PC-9 (cell line): ENCODE measurements at regions not wholly inside any gene's neighbourhood (a gene's known extent, or its start where the extent isn't known, plus 50 kb on each side); places are given as distances from the start of the nearest gene placed in this dataset.

Source experiments
- BruUV-seq: library from RNA; stranded (reverse); fragments of 400-500 nt; replicated peaks from 2 replicates; lab custom pipeline; 2021; lab: Mats Ljungman, UMichigan
- CTCF ChIA-PET: fragments of 300-600 bp; sonication (Branson Sonifier 250); formaldehyde crosslinking; loops from one replicate; lab custom pipeline; 2022; ENCODE audit warnings: antibody characterized with exemption; lab: Charles Lee
- POLR2A ChIA-PET: fragments of 300-600 bp; sonication (Branson Sonifier 250); formaldehyde crosslinking; loops from one replicate; lab custom pipeline; 2022; ENCODE audit warnings: antibody characterized with exemption; ENCODE audit not compliant: unreplicated experiment; lab: Charles Lee
- DNase-seq, 2 experiments: peaks; one replicate each; pipeline versions ENCODE4 v3.0.0 to v3.0.0-alpha.2; 2015 to 2022; ENCODE audit warnings: mixed read lengths in 1 of 2
- H2AFZ ChIP-seq: fragments of 200-600 bp; sonication (generic); 2 replicates; pipeline ENCODE4 v1.8.1; 2017; ENCODE audit warnings: antibody characterized with exemption
- H3F3A ChIP-seq: fragments of 200-600 bp; sonication (generic); 2 replicates; pipeline ENCODE4 v1.8.1; 2017; ENCODE audit warnings: antibody characterized with exemption, mild to moderate bottlenecking, low read depth; ENCODE audit not compliant: insufficient read depth
- H3K27ac ChIP-seq: fragments of 200-600 bp; sonication (generic); 2 replicates; pipeline ENCODE4 v1.6.1; 2016; ENCODE audit warnings: mixed run types
- H3K27me3 ChIP-seq: fragments of 200-600 bp; sonication (generic); 2 replicates; pipeline ENCODE4 v1.6.1; 2016; ENCODE audit warnings: low read depth, mixed run types; ENCODE audit not compliant: insufficient read depth
- H3K36me3 ChIP-seq: fragments of 200-600 bp; sonication (generic); 2 replicates; pipeline ENCODE4 v1.6.1; 2016; ENCODE audit warnings: low read depth, mixed run types
- H3K4me1 ChIP-seq: fragments of 200-600 bp; sonication (generic); replicated peaks from 2 replicates; pipeline ENCODE4 v1.6.1; 2016; ENCODE audit warnings: mixed run types; ENCODE audit not compliant: insufficient read depth
- H3K4me2 ChIP-seq: fragments of 200-600 bp; sonication (generic); 2 replicates; pipeline ENCODE4 v1.6.1; 2017; ENCODE audit warnings: mixed run types
- H3K4me3 ChIP-seq: fragments of 200-600 bp; sonication (generic); 2 replicates; pipeline ENCODE4 v1.6.1; 2016; ENCODE audit warnings: mixed run types
- H3K79me2 ChIP-seq: fragments of 200-600 bp; sonication (generic); 2 replicates; pipeline ENCODE4 v1.6.1; 2017; ENCODE audit warnings: low read depth, mixed run types
- H3K9me2 ChIP-seq: fragments of 200-600 bp; sonication (generic); 2 replicates; pipeline ENCODE4 v1.8.1; 2017; ENCODE audit warnings: mild to moderate bottlenecking; ENCODE audit not compliant: insufficient read depth
- H3K9me3 ChIP-seq: fragments of 200-600 bp; sonication (generic); 2 replicates; pipeline ENCODE4 v1.8.1; 2016; ENCODE audit warnings: low read depth; ENCODE audit not compliant: insufficient read depth
- H4K20me1 ChIP-seq: fragments of 200-600 bp; sonication (generic); 2 replicates; pipeline ENCODE4 v1.8.1; 2017; ENCODE audit not compliant: insufficient read depth
- CTCF ChIP-seq: fragments of 200-600 bp; sonication (generic); conservative IDR thresholded peaks from 2 replicates; pipeline ENCODE4 v1.6.1; 2017; ENCODE audit warnings: mixed run types, antibody characterized with exemption, mild to moderate bottlenecking, moderate library complexity
- EZH2 ChIP-seq: fragments of 200-600 bp; sonication (generic); IDR thresholded peaks from 2 replicates; pipeline ENCODE4 v1.8.0; 2017; ENCODE audit warnings: antibody characterized with exemption, low read depth
- intact Hi-C: fragments of 100-400 bp; cut with micrococcal nuclease; formaldehyde crosslinking; loops from one replicate; pipeline ENCODE4 v1.10.0; 2022; ENCODE audit not compliant: unreplicated experiment

GRCh38 chr4:159422626-159423025 lies 319.7 kb downstream of the RAPGEF2 start:
- Histone ChIP-seq H4K20me1 (no peaks in the 10 kb centered on the region), H3K4me1 (no peaks in the 10 kb centered on the region), H3K9me3 (no peaks in the 10 kb centered on the region), H3K27me3 (no peaks in the 10 kb centered on the region), H3K36me3 (no peaks in the 10 kb centered on the region), H3F3A (no peaks in the 10 kb centered on the region), H3K9me2 (no peaks in the 10 kb centered on the region), H2AFZ (no peak overlapping the region), H3K79me2 (no peaks in the 10 kb centered on the region), H3K27ac (no peak overlapping the region), H3K4me2 (no peak overlapping the region), H3K4me3 (no peak overlapping the region)
- DNase-seq: no peak
- intact Hi-C loops: no loop called here
- BruUV-seq: no TSS peak
- ChIA-PET CTCF (no interaction called here), POLR2A (interaction anchor here (0.7 kb wide), 1 partner anchor 58 kb away, joined by 5 read pairs; no protein-coding TSS in a partner anchor)
- no peak for TF ChIP-seq CTCF
- TF ChIP-seq EZH2: no peak

- no peaks in the 10 kb centered on the region for H3F3A ChIP-seq
- H3K4me1 ChIP-seq: no peaks in the 10 kb centered on the region
- H3K9me2 ChIP-seq: no peaks in the 10 kb centered on the region
- H3K79me2 ChIP-seq: no peaks in the 10 kb centered on the region
- H3K27me3 ChIP-seq: no peaks in the 10 kb centered on the region
- ChIA-PET POLR2A (interaction anchor here (0.6 kb wide), 1 partner anchor 1255 kb away, joined by 7 read pairs; no protein-coding TSS in a partner anchor), CTCF (no interaction called here)
- TF ChIP-seq CTCF: no peak
- intact Hi-C loops: no loop called here
- no peak for DNase-seq
- no peak overlapping the region for H3K4me2 ChIP-seq
- H2AFZ ChIP-seq: no peak overlapping the region
- H3K27ac ChIP-seq: no peak overlapping the region
- no peak overlapping the region for H3K4me3 ChIP-seq
- BruUV-seq: no TSS peak
- no peaks in the 10 kb centered on the region for H3K36me3 ChIP-seq
- H4K20me1 ChIP-seq: no peaks in the 10 kb centered on the region
- H3K9me3 ChIP-seq: no peaks in the 10 kb centered on the region
These were observed 322.9 kb downstream of the RAPGEF2 start for GRCh38 chr4:159425737-159426305.

GRCh38 chr4:159428293-159428692 lies 325.4 kb downstream of the RAPGEF2 start:
- H4K20me1 ChIP-seq: no peaks in the 10 kb centered on the region
- no peaks in the 10 kb centered on the region for H3K36me3 ChIP-seq
- no peaks in the 10 kb centered on the region for H3F3A ChIP-seq
- no peak overlapping the region for H3K4me2 ChIP-seq
- BruUV-seq: no TSS peak
- H3K4me3 ChIP-seq: no peak overlapping the region
- POLR2A ChIA-PET: interaction anchor here (0.7 kb wide), 1 partner anchor 86 kb away, joined by 5 read pairs; no protein-coding TSS in a partner anchor
- no peak for DNase-seq
- no peaks in the 10 kb centered on the region for H3K27me3 ChIP-seq
- no peaks in the 10 kb centered on the region for H3K4me1 ChIP-seq
- TF ChIP-seq EZH2 (no peak), CTCF (no peak)
- CTCF ChIA-PET: no interaction called here
- intact Hi-C loops: no loop called here
- H3K27ac ChIP-seq: no peak overlapping the region
- H3K9me3 ChIP-seq: no peaks in the 10 kb centered on the region
- H3K9me2 ChIP-seq: no peaks in the 10 kb centered on the region
- H3K79me2 ChIP-seq: no peaks in the 10 kb centered on the region
- no peak overlapping the region for H2AFZ ChIP-seq
